ACC112 (cell line): ENCODE measurements at regions not wholly inside any gene's neighbourhood (a gene's known extent, or its start where the extent isn't known, plus 50 kb on each side); places are given as distances from the start of the nearest gene placed in this dataset.

ENCODE experiments used
- H2AFZ ChIP-seq: fragments of 200-600 bp; sonication (generic); one replicate; pipeline ENCODE4 v1.6.0; 2017; ENCODE audit warnings: antibody characterized with exemption, low read length; ENCODE audit not compliant: unreplicated experiment
- H3K27ac ChIP-seq: fragments of 200-600 bp; sonication (generic); 2 replicates; pipeline ENCODE4 v1.5.1; 2014; ENCODE audit warnings: low read depth, mild to moderate bottlenecking, antibody characterized with exemption, low read length, moderate library complexity
- H3K27me3 ChIP-seq: fragments of 200-600 bp; sonication (generic); 2 replicates; pipeline ENCODE4 v1.6.1; 2014; ENCODE audit warnings: mild to moderate bottlenecking, antibody characterized with exemption, low read length, moderate library complexity, mixed read lengths; ENCODE audit not compliant: insufficient read depth
- H3K36me3 ChIP-seq: fragments of 200-600 bp; sonication (generic); 2 replicates; pipeline ENCODE4 v1.6.1; 2016; ENCODE audit warnings: mild to moderate bottlenecking, antibody characterized with exemption, low read length, moderate library complexity, mixed read lengths; ENCODE audit not compliant: insufficient read depth
- H3K4me1 ChIP-seq: fragments of 200-600 bp; sonication (generic); one replicate; pipeline ENCODE4 v1.6.1; 2016; ENCODE audit warnings: low read length, mixed read lengths; ENCODE audit not compliant: insufficient read depth, unreplicated experiment, control insufficient read depth
- H3K4me3 ChIP-seq: fragments of 200-600 bp; sonication (generic); 2 replicates; pipeline ENCODE4 v1.5.1; 2014; ENCODE audit warnings: mild to moderate bottlenecking, low read depth, low read length
- H3K79me2 ChIP-seq: fragments of 200-600 bp; sonication (generic); one replicate; pipeline ENCODE4 v1.6.0; 2016; ENCODE audit warnings: low read length; ENCODE audit not compliant: control insufficient read depth, unreplicated experiment, insufficient read depth

DNA sequence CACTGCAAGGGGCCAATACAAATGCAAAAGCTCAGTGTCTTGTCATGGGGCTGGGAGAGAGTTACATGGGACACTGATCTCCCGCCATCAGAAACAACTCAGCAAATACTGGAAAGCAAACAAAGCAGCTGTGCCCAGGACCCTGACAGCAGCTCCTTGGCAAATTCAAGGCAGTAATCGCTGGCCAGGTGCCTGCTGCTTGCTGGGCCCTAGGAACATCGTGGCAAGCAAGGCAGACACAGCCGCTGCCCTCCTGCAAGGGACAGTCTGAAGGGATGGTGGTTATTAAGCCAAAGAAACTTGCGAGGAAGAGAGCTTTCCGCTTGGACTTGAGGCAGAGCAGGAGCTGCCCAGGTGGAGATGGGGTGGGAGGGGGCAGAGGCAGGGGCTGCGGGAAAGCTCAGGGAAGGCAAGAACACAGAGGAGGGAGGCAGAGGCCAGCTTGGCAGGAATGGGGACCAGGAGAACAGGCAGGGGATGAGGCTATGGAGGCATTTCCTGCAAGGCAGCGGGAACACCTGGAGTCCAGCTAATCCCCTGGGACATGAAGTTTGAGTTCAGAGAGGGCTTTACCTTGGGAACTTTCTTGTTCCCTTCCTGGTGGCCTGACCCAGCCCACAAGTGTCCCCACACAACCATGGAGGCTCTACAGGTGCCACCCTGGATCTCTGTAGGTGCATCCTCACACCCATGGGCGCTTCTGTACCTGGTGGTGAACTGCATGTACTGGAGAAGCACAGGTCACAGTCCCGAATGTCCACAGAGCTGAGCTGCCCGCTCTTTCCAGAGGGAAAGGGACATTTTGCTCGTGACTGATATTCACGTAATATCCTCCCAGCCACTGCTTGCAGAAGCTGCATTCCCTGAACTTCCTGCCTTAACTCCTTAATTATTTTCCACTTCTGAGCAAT, 78.7 kb upstream of the ATP2B2 start:
- peaks cover 76% of the 10 kb centered on the region for H3K27me3 ChIP-seq
- H2AFZ ChIP-seq, result no peak overlapping the region
- no peaks in the 10 kb centered on the region for H3K4me1 ChIP-seq
- no peak overlapping the region for H3K27ac ChIP-seq
- no peaks in the 10 kb centered on the region for H3K36me3 ChIP-seq
- H3K4me3 ChIP-seq, result no peak overlapping the region
- H3K79me2 ChIP-seq, result no peaks in the 10 kb centered on the region

- Histone ChIP-seq H2AFZ (no peak overlapping the region), H3K27ac (no peak overlapping the region), H3K79me2 (no peaks in the 10 kb centered on the region), H3K36me3 (no peaks in the 10 kb centered on the region), H3K27me3 (peaks cover 90% of the 10 kb centered on the region), H3K4me1 (no peaks in the 10 kb centered on the region), H3K4me3 (no peak overlapping the region)
Observed at GRCh38 chr3:10585945-10586344, 80.6 kb upstream of the ATP2B2 start.

DNA sequence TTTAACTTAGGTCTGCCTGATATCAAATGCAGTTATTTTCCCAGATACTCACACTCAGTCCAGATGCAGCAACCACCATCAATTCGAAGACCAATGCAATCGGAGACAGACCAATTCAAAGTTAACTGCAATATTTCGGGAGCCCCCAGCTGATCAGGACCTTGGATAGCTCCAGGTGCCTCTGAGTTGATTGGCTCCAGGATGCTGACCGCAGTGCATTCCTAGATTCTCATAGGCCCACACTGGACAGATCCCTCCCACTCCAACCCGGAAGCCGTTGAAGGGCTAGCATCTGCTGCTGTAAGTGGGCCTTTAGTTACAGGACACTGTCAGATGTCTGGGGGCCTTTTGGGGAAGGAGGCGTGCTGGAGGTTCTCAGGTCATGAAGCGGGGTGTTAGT, 89.5 kb upstream of the ATP2B2 start:
- no peak overlapping the region for H3K27ac ChIP-seq
- H3K36me3 ChIP-seq, result no peaks in the 10 kb centered on the region
- H3K4me3 ChIP-seq, result no peak overlapping the region
- no peaks in the 10 kb centered on the region for H3K79me2 ChIP-seq
- H3K4me1 ChIP-seq, result no peaks in the 10 kb centered on the region
- H2AFZ ChIP-seq, result no peak overlapping the region
- H3K27me3 ChIP-seq, result peaks cover 60% of the 10 kb centered on the region

- Histone ChIP-seq H3K27me3 (peaks cover 64% of the 10 kb centered on the region), H3K4me3 (no peak overlapping the region), H3K36me3 (no peaks in the 10 kb centered on the region), H3K4me1 (no peaks in the 10 kb centered on the region), H3K79me2 (no peaks in the 10 kb centered on the region), H2AFZ (no peak overlapping the region), H3K27ac (no peak overlapping the region)
Observed at GRCh38 chr3:10596746-10597448, 91.5 kb upstream of the ATP2B2 start.

DNA sequence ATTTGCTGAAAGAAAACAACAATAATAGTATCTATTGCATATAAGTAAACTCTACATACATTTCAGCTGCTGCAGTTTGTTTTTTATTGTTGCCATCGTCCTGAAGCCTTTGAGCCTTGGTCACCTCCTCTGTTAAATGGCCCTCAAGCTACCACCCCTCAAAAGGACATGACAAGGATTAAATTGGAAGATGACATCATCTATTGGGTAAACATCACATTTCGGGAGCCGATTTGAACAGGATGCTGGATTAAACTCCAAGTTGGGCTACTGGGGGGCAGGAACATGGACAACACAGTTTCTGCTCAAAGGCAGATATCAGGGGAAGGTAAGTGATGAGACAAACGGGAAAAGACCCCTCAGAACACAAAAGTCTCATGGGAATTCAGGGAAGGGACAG, 92.3 kb upstream of the ATP2B2 start:
- Histone ChIP-seq H3K36me3 (no peaks in the 10 kb centered on the region), H3K79me2 (no peaks in the 10 kb centered on the region), H2AFZ (no peak overlapping the region), H3K27ac (no peak overlapping the region), H3K4me3 (no peak overlapping the region), H3K4me1 (no peaks in the 10 kb centered on the region), H3K27me3 (peaks cover 66% of the 10 kb centered on the region)

GRCh38 chr3:10599017-10599416, 93.6 kb upstream of the ATP2B2 start:
- Histone ChIP-seq H2AFZ (no peak overlapping the region), H3K4me3 (no peak overlapping the region), H3K27me3 (peaks cover 74% of the 10 kb centered on the region), H3K27ac (no peak overlapping the region), H3K79me2 (no peaks in the 10 kb centered on the region), H3K36me3 (no peaks in the 10 kb centered on the region), H3K4me1 (no peaks in the 10 kb centered on the region)

DNA sequence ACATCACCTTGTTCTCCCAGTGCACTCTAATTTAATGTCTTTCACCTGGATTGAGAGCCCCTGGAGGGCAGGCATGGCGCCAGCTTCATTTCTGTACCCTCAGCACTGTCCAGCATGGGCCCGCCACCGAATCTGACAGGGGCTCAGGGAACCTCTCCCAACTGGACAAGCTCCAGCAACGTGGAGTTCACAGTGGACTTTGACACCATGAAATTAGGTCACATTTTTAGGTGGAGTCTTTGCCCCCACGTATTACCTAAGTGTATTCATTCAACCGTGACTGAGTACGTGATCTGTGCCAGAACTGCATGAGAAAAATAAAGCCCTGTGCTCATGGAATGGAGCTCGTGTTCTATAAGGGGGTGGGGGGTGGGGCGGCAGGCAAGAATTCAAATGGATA, 94.1 kb upstream of the ATP2B2 start:
- H3K79me2 ChIP-seq, result no peaks in the 10 kb centered on the region
- H3K27ac ChIP-seq, result no peak overlapping the region
- H3K4me1 ChIP-seq, result no peaks in the 10 kb centered on the region
- H3K4me3 ChIP-seq, result no peak overlapping the region
- no peaks in the 10 kb centered on the region for H3K36me3 ChIP-seq
- no peak overlapping the region for H2AFZ ChIP-seq
- H3K27me3 ChIP-seq, result peaks cover 78% of the 10 kb centered on the region

GRCh38 chr3:10600296-10600714, 94.9 kb upstream of the ATP2B2 start:
- H3K4me1 ChIP-seq, result no peaks in the 10 kb centered on the region
- H2AFZ ChIP-seq, result no peak overlapping the region
- H3K79me2 ChIP-seq, result no peaks in the 10 kb centered on the region
- H3K4me3 ChIP-seq, result no peak overlapping the region
- H3K27ac ChIP-seq, result no peak overlapping the region
- peaks cover 87% of the 10 kb centered on the region for H3K27me3 ChIP-seq
- no peaks in the 10 kb centered on the region for H3K36me3 ChIP-seq

DNA sequence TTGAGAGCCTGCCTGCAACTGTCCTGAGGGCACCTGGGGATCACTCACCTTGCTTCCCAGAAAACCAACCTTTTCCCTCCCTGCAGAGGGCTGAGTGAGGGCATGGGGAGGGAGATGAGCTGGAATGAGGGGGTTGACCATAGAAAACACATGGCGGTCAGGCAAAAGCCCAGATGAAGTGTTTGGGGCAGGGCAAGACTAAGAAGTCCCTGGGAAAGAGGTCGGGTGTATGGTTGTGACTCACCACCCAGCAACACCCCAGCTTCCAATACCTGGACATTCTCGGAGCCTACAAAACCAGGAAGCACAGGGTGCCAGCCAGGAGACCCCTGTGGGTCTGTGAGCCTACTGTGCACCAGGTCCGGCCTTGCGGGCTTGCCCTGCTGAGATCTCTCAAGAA, 95.3 kb upstream of the ATP2B2 start:
- Histone ChIP-seq H3K79me2 (no peaks in the 10 kb centered on the region), H3K36me3 (no peaks in the 10 kb centered on the region), H3K27ac (no peak overlapping the region), H3K4me1 (no peaks in the 10 kb centered on the region), H3K27me3 (peaks cover 86% of the 10 kb centered on the region), H2AFZ (no peak overlapping the region), H3K4me3 (no peak overlapping the region)

DNA sequence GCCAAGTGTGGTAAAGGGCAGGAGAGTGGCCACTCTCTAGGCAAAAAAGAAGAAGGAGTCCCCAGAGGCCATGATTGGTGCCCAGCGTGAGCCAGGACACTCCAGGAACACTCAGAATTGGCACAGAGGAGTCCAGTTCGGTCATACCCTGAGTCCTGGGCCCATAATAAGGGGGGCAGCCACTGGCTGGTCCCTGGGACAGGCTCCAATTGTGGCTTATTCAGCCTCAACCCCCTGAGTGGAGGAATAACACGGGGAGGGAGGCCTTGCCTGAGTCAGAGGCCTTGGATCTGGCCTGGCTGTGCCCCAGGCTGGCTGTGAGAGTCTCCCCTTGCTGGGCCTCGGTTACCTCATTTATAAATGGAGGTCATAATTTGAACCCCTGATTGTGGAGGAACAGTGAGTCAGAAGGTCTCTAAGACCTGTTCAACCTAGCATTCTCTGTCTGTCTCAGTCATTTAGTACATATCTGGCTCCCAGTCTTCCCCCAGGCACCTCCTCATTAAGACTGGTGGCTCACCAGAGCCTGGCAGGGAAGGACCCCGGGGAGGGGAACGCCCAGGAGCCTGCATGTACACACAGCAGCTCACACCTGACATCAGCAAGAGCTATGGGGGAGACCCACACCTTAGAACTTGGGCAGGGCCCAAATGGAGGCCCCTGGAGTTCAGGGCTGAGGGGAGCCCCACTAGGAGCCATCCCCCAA, 95.9 kb upstream of the ATP2B2 start:
- no peak overlapping the region for H2AFZ ChIP-seq
- no peak overlapping the region for H3K4me3 ChIP-seq
- H3K36me3 ChIP-seq, result no peaks in the 10 kb centered on the region
- no peaks in the 10 kb centered on the region for H3K79me2 ChIP-seq
- H3K27ac ChIP-seq, result no peak overlapping the region
- peaks cover 83% of the 10 kb centered on the region for H3K27me3 ChIP-seq
- H3K4me1 ChIP-seq, result no peaks in the 10 kb centered on the region
